NT2/D1 (cell line): ENCODE measurements at regions not wholly inside any gene's neighbourhood (a gene's known extent, or its start where the extent isn't known, plus 50 kb on each side); places are given as distances from the start of the nearest gene placed in this dataset.

Experiments
- SUZ12 ChIP-seq: IDR thresholded peaks from 2 replicates; pipeline ENCODE4 v1.6.1; 2011; ENCODE audit not compliant: insufficient read length, insufficient read depth; ENCODE audit errors: extremely low read depth
- YY1 ChIP-seq: IDR thresholded peaks from 2 replicates; pipeline ENCODE4 v1.6.1; 2011; ENCODE audit not compliant: insufficient read length, insufficient read depth

DNA sequence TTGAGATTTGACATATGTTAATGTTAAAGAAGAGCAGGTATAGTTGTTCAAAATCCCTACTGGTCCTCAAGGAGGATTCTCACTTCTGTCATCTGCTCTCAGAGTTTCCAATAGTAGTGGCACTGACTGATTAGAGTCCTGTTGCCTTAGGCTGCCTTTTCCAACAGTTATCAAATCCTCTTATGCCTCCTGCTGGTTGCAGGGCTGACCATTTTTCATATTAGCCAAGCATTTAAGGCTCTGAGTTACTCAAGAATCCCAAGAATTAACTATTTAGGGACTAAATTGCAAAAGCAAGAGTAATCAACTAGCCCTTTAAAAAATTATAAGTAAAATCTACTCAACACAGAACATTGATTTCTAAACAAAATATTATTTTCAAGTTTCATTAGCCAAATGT lies 212.0 kb upstream of the CHORDC1 start:
- TF ChIP-seq SUZ12 (no peak), YY1 (no peak)
